Esophagus muscularis mucosa (tissue), 4 donors: ENCODE measurements at regions not wholly inside any gene's neighbourhood (a gene's known extent, or its start where the extent isn't known, plus 50 kb on each side); places are given as distances from the start of the nearest gene placed in this dataset.
A peak's percentile ranks its signal among the peaks of the same experiment; 100 is the strongest.

Source experiments
- DNase-seq: peaks from one replicate; pipeline ENCODE4 v3.0.0-alpha.2; 2017; ENCODE audit errors: extremely low spot score
- H3K27ac ChIP-seq, 4 donors: fragments of 200-600 bp; sonication (generic); replicated peaks in 1 of 4; 1 replicate in 3 of 4; 2 replicates in 1 of 4; pipeline ENCODE4 v1.5.1; 2016 to 2019; ENCODE audit warnings: mild to moderate bottlenecking in 1 of 4
- H3K27me3 ChIP-seq, 4 donors: fragments of 200-600 bp; sonication (generic); one replicate each; pipeline versions ENCODE4 v1.5.1 to v1.6.0; 2016 to 2019
- H3K36me3 ChIP-seq, 4 donors: fragments of 200-600 bp; sonication (generic); one replicate each; pipeline ENCODE4 v1.5.1; 2016 to 2019
- H3K4me1 ChIP-seq, 4 donors: fragments of 200-600 bp; sonication (generic); one replicate each; pipeline ENCODE4 v1.5.1; 2016 to 2019
- H3K4me3 ChIP-seq, 4 donors: fragments of 200-600 bp; sonication (generic); 1 replicate in 2 of 4; 2 replicates in 2 of 4; pipeline ENCODE4 v1.5.1; 2016 to 2019; ENCODE audit warnings: mild to moderate bottlenecking in 4 of 4, moderate library complexity in 1 of 4
- H3K9me3 ChIP-seq, 4 donors: fragments of 200-600 bp; sonication (generic); 1 replicate in 3 of 4; 2 replicates in 1 of 4; pipeline ENCODE4 v1.5.1; 2016 to 2019
- CTCF ChIP-seq, 3 experiments: fragments of 200-600 bp in 2 of 3; fragments of 450-650 bp in 1 of 3; sonication (generic) in 2 of 3; IDR thresholded peaks; one replicate each; pipeline ENCODE4 v1.5.1; 2017 to 2019; ENCODE audit warnings: antibody characterized with exemption in 3 of 3, mild to moderate bottlenecking in 2 of 3, moderate library complexity in 1 of 3
- EP300 ChIP-seq: sonication (generic); formaldehyde crosslinking; IDR thresholded peaks from one replicate; pipeline ENCODE4 v1.6.1; 2017; ENCODE audit warnings: antibody characterized with exemption
- POLR2A ChIP-seq: fragments of 450-650 bp; IDR thresholded peaks from one replicate; pipeline ENCODE4 v1.6.1; 2017; ENCODE audit warnings: antibody characterized with exemption, moderate library complexity, mild to moderate bottlenecking, low read depth
- POLR2AphosphoS5 ChIP-seq, 2 donors: sonication (generic); formaldehyde crosslinking; IDR thresholded peaks; one replicate each; pipeline ENCODE4 v1.6.1; 2017; ENCODE audit warnings: antibody characterized with exemption in 2 of 2
- WGBS: methylation state at CpG from one replicate; pipeline ENCODE4 v1.1.5; 2018; 5-methylcytosine and 5-hydroxymethylcytosine counted together
- intact Hi-C: fragments of 100-400 bp; cut with DNase I; formaldehyde crosslinking; loops from one replicate; pipeline ENCODE4 v1.15.1; 2023

DNA sequence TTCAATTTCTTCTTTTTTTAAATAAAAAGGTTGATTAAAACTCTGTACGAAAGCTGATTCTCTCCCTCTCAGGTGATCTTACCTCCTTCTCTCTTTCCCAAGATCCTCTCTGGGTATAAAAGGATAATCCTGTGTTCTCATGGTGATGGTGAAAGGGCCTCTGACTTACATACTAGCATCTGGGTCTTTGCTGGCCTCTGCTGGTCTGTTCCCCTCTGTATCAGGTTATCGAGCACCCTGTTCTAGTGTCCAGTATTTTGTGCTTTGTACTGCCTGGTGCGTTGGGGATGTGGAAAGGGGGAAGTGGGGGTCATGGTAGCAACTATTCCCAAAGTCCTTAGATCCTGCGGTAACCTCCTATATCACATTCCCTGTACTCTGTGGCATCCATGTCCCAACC lies 328.9 kb downstream of the NR2F1-AS1 start:
- Histone ChIP-seq H3K27ac (no peak overlapping the region), H3K27me3 (no peaks in the 10 kb centered on the region), H3K4me3 (no peak overlapping the region), H3K4me1 (no peaks in the 10 kb centered on the region), H3K9me3 (no peaks in the 10 kb centered on the region), H3K36me3 (no peaks in the 10 kb centered on the region)
- DNase-seq = no peak
- WGBS = 92% methylated on average over 4 of the region's 4 CpGs
- intact Hi-C loops = no loop called here
- TF ChIP-seq CTCF (IDR thresholded peaks at IDR 0.05) (no peak), EP300 (no peak), POLR2A (no peak), POLR2AphosphoS5 (IDR thresholded peaks at IDR 0.05) (no peak)

DNA sequence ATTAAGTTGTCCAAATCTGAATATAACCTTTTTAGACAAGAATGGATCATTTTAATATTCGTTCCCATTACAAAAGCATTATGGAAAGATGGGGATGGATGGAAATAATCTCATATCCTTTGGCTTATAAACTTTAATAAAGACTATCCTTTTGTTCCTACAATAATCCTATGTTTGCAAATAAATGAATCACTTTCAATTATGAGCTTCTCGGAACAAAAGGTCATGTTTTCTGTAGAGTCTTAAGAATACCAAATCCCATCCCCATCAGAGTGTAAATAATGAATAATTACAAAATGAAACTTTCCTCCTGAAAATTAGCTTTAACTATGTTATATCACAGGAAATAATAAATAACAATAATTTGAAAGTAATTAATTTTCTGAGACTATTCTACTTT lies 329.7 kb downstream of the NR2F1-AS1 start:
- Histone ChIP-seq H3K9me3 (no peaks in the 10 kb centered on the region), H3K27ac (no peak overlapping the region), H3K36me3 (no peaks in the 10 kb centered on the region), H3K27me3 (no peaks in the 10 kb centered on the region), H3K4me1 (peaks cover 0 to 3% (median 2%) of the 10 kb centered on the region in 4 donors), H3K4me3 (no peak overlapping the region)
- TF ChIP-seq EP300 (no peak), POLR2A (no peak), CTCF (IDR thresholded peaks at IDR 0.05) (no peak), POLR2AphosphoS5 (IDR thresholded peaks at IDR 0.05) (no peak)
- DNase-seq = no peak
- 92% methylated on average over 2 of the region's 2 CpGs for WGBS
- intact Hi-C loops = no loop called here

DNA sequence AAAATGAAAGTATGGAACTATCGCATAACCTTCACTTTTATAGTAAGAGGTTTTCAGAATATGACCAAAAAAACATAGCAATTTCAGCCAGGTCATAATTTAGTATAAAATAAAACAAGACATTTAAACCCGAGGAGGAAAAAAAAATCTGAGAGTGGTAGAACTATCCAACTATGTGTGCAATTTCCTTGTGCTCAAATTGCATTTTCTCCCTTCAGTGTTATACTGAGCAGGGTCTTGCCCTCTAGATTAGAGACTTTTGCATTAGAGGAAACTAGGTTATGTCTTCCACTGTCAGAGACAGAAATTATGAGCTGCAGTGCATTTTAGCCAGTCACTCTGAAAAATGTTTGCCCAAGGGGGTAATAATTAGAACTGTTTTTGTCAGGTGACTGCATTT lies 330.6 kb downstream of the NR2F1-AS1 start:
- TF ChIP-seq POLR2AphosphoS5 (IDR thresholded peaks at IDR 0.05) = no peak
- no peaks in the 10 kb centered on the region for H3K36me3 ChIP-seq
- H3K4me3 ChIP-seq = no peak overlapping the region

GRCh38 chr5:93249651-93250289 lies 331.2 kb downstream of the NR2F1-AS1 start:
- no peak for DNase-seq
- 86% methylated on average over 11 of the region's 11 CpGs for WGBS
- H3K27ac ChIP-seq = peak overlapping the region in 2 of 4 donors; percentile 4 to 11
- TF ChIP-seq CTCF (IDR thresholded peaks at IDR 0.05) (no peak), EP300 (no peak), POLR2AphosphoS5 (IDR thresholded peaks at IDR 0.05) (no peak)
- peaks cover 0 to 19% (median 13%) of the 10 kb centered on the region in 4 donors for H3K4me1 ChIP-seq
- intact Hi-C loops = no loop called here
- peak overlapping the region; percentile 4 to 39 (median 17) for H3K4me3 ChIP-seq
- no peaks in the 10 kb centered on the region for H3K36me3 ChIP-seq
- no peaks in the 10 kb centered on the region for H3K9me3 ChIP-seq
- no peaks in the 10 kb centered on the region for H3K27me3 ChIP-seq

More for the DNA sequence above, 330.6 kb downstream of the NR2F1-AS1 start:
- DNase-seq = no peak
- no peaks in the 10 kb centered on the region for H3K27me3 ChIP-seq
- no peak overlapping the region for H3K27ac ChIP-seq
- WGBS = 55% methylated on average over 2 of the region's 2 CpGs
- H3K4me1 ChIP-seq = peaks cover 0 to 12% (median 8%) of the 10 kb centered on the region in 4 donors
- no peaks in the 10 kb centered on the region for H3K9me3 ChIP-seq
- intact Hi-C loops = no loop called here

DNA sequence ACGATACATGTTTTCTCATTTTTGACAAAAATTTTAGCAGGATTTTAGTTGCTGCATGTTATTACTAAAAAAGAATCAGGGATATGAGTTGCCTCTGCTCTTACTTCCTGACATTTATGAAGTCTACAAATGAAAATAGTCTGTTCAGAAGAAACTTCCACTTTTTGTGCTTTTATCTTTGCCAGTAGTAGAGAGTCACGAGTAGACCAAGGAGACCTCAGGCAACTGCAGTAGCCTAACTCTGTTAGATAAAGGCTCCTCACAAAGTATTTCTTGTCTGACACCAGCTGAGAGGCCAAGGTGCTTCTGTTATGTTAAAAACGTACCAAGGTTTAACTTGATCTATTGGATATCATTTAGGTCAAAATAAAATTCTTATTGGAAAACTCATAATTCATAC lies 333.9 kb downstream of the NR2F1-AS1 start:
- no peak for TF ChIP-seq POLR2AphosphoS5 (IDR thresholded peaks at IDR 0.05)
- H3K36me3 ChIP-seq = no peaks in the 10 kb centered on the region
- H3K4me3 ChIP-seq = no peak overlapping the region
- no peaks in the 10 kb centered on the region for H3K27me3 ChIP-seq
- H3K4me1 ChIP-seq = peaks cover 0 to 22% (median 13%) of the 10 kb centered on the region in 4 donors
- intact Hi-C loops = no loop called here
- peak overlapping the region in 1 of 4 donors; percentile 13 for H3K27ac ChIP-seq
- no peaks in the 10 kb centered on the region for H3K9me3 ChIP-seq
- DNase-seq = no peak
- WGBS = 61% methylated on average over 3 of the region's 3 CpGs
